ENCODE measurements at regions not wholly inside any gene's neighbourhood (a gene's known extent, or its start where the extent isn't known, plus 50 kb on each side); places are given as distances from the start of the nearest gene placed in this dataset.

DNA sequence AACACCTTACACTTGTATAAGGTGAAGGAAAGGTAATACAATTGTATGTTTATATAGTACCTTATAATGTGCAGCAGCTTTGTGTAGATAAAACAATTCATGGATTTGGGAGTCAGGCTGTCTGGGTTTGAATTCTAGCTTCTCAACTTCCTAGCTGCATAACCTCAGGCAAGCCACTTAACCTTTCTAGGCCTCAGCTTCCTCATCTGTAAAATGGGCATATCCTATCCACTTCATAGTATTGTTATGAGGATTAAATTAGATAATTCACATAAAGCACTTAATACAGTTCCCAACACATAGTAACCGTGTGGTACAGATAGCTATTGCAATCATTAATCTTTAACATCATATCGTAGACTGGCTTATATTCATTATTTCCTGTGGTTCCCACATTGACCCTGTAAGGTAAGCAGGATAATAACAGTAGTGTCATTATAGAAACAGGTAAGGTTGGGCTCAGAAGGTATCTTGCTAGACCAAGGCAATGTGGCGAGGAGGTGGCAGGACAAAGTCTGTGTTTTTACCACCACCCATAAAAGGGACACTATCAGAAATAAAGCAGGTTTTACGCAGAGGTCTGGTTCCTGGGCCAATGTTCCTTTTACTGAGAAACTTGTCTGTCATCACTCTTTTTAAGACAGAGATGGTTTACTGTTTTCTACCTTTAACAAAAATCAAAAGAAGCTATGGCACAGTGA lies 334.1 kb downstream of the RRAGC start:
- Histone ChIP-seq H3K79me2 (ENCODE audit: low read depth) (no peaks in the 10 kb centered on the region), H3K4me1 (replicated peaks; ENCODE audit: insufficient read depth) (no peaks in the 10 kb centered on the region), H2AFZ (no peak overlapping the region), H3K36me3 (ENCODE audit: low read depth) (no peaks in the 10 kb centered on the region), H4K20me1 (ENCODE audit: insufficient read depth) (no peaks in the 10 kb centered on the region), H3K4me2 (no peak overlapping the region), H3K4me3 (no peak overlapping the region), H3K9me2 (ENCODE audit: insufficient read depth) (no peaks in the 10 kb centered on the region), H3F3A (ENCODE audit: insufficient read depth, low read depth) (no peaks in the 10 kb centered on the region), H3K27ac (no peak overlapping the region), H3K27me3 (ENCODE audit: insufficient read depth, low read depth) (peaks cover 78% of the 10 kb centered on the region), H3K9me3 (ENCODE audit: insufficient read depth, low read depth) (no peaks in the 10 kb centered on the region)
- POLR2A ChIA-PET (ENCODE audit: unreplicated experiment): no interaction called here
- CTCF ChIA-PET: no interaction called here
- intact Hi-C loops (cut with micrococcal nuclease; ENCODE audit: unreplicated experiment): no loop called here
- DNase-seq: no peak
- BruUV-seq (replicated peaks): no TSS peak
- TF ChIP-seq, protein P1, sequence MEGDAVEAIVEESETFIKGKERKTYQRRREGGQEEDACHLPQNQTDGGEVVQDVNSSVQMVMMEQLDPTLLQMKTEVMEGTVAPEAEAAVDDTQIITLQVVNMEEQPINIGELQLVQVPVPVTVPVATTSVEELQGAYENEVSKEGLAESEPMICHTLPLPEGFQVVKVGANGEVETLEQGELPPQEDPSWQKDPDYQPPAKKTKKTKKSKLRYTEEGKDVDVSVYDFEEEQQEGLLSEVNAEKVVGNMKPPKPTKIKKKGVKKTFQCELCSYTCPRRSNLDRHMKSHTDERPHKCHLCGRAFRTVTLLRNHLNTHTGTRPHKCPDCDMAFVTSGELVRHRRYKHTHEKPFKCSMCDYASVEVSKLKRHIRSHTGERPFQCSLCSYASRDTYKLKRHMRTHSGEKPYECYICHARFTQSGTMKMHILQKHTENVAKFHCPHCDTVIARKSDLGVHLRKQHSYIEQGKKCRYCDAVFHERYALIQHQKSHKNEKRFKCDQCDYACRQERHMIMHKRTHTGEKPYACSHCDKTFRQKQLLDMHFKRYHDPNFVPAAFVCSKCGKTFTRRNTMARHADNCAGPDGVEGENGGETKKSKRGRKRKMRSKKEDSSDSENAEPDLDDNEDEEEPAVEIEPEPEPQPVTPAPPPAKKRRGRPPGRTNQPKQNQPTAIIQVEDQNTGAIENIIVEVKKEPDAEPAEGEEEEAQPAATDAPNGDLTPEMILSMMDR (conservative IDR thresholded peaks at IDR 0.05): no peak
- TF ChIP-seq EZH2 (IDR thresholded peaks at IDR 0.05; ENCODE audit: low read depth): no peak

- Histone ChIP-seq H3F3A (ENCODE audit: insufficient read depth, low read depth) (no peaks in the 10 kb centered on the region), H3K36me3 (ENCODE audit: low read depth) (no peaks in the 10 kb centered on the region), H3K4me2 (no peak overlapping the region), H3K27ac (no peak overlapping the region), H2AFZ (no peak overlapping the region), H3K9me2 (ENCODE audit: insufficient read depth) (no peaks in the 10 kb centered on the region), H3K79me2 (ENCODE audit: low read depth) (no peaks in the 10 kb centered on the region), H3K4me1 (replicated peaks; ENCODE audit: insufficient read depth) (no peaks in the 10 kb centered on the region), H4K20me1 (ENCODE audit: insufficient read depth) (no peaks in the 10 kb centered on the region), H3K4me3 (no peak overlapping the region), H3K9me3 (ENCODE audit: insufficient read depth, low read depth) (no peaks in the 10 kb centered on the region), H3K27me3 (ENCODE audit: insufficient read depth, low read depth) (peaks cover 90% of the 10 kb centered on the region)
- no TSS peak for BruUV-seq (replicated peaks)
- intact Hi-C loops (cut with micrococcal nuclease; ENCODE audit: unreplicated experiment): no loop called here
- CTCF ChIA-PET: no interaction called here
- POLR2A ChIA-PET (ENCODE audit: unreplicated experiment): no interaction called here
- TF ChIP-seq, protein P1 (conservative IDR thresholded peaks at IDR 0.05): no peak
- TF ChIP-seq EZH2 (IDR thresholded peaks at IDR 0.05; ENCODE audit: low read depth): no peak
- no peak for DNase-seq
Observed at GRCh38 chr1:38524025-38524641, 335.4 kb downstream of the RRAGC start.

DNA sequence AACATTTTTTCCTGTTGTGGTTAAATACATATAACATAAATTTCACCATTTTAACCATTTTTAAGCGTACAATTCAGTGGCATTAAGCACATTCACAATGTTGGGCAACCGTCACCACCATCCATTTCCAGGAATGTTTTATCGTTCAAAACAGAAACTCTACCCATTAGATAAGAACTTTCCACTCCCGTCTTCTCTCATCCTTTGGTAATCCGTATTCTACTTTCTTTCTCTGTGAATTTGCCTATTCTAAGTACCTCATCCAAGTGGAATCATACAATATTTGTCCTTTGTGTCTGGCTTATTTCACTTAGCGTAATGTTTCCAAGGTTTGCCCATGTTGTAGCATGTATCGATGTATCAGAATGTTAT lies 336.0 kb downstream of the RRAGC start:
- no peak overlapping the region for H3K4me3 ChIP-seq
- no peak overlapping the region for H3K4me2 ChIP-seq
- no peaks in the 10 kb centered on the region for H3K79me2 ChIP-seq (ENCODE audit: low read depth)
- TF ChIP-seq, protein P1 (conservative IDR thresholded peaks at IDR 0.05): no peak
- TF ChIP-seq EZH2 (IDR thresholded peaks at IDR 0.05; ENCODE audit: low read depth): no peak
- CTCF ChIA-PET: no interaction called here
- no peak overlapping the region for H3K27ac ChIP-seq
- intact Hi-C loops (cut with micrococcal nuclease; ENCODE audit: unreplicated experiment): no loop called here
- no TSS peak for BruUV-seq (replicated peaks)
- POLR2A ChIA-PET (ENCODE audit: unreplicated experiment): no interaction called here
- no peaks in the 10 kb centered on the region for H3K4me1 ChIP-seq (replicated peaks; ENCODE audit: insufficient read depth)
- no peaks in the 10 kb centered on the region for H3F3A ChIP-seq (ENCODE audit: insufficient read depth, low read depth)
- H3K27me3 ChIP-seq (ENCODE audit: insufficient read depth, low read depth): peaks cover 87% of the 10 kb centered on the region
- H3K9me3 ChIP-seq (ENCODE audit: insufficient read depth, low read depth): no peaks in the 10 kb centered on the region
- H3K36me3 ChIP-seq (ENCODE audit: low read depth): no peaks in the 10 kb centered on the region
- H2AFZ ChIP-seq: no peak overlapping the region
- DNase-seq: no peak
- no peaks in the 10 kb centered on the region for H4K20me1 ChIP-seq (ENCODE audit: insufficient read depth)
- no peaks in the 10 kb centered on the region for H3K9me2 ChIP-seq (ENCODE audit: insufficient read depth)

All from PC-9 (cell line).